ENCODE measurements at regions not wholly inside any gene's neighbourhood (a gene's known extent, or its start where the extent isn't known, plus 50 kb on each side); places are given as distances from the start of the nearest gene placed in this dataset.

DNA sequence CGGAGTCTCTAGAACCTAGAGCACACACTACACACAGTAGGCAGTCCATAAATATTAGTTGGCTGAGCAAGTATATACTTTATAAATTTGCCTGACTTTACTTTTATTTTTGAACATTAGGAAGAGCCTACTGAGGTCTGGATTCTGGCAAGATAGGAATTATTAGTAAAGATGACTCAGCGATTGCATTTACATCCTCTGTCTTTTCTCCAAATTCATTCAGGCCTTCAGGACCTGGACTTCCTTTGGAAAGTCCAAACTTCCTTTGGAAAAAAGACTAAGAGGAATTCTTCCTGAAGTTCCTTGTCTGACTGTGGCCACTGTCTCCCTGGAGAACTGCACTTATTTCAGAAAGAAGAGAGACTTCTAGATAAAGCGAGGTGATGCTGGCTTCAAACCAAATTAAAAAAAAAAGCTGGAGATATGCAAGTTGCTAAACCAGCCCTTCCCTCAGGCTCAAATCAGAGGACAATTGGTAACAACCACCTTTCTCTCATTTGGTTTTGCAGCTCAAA, 251.3 kb downstream of the GAS1 start:
- DNase-seq (ENCODE audit: low spot score) = no peak

DNA sequence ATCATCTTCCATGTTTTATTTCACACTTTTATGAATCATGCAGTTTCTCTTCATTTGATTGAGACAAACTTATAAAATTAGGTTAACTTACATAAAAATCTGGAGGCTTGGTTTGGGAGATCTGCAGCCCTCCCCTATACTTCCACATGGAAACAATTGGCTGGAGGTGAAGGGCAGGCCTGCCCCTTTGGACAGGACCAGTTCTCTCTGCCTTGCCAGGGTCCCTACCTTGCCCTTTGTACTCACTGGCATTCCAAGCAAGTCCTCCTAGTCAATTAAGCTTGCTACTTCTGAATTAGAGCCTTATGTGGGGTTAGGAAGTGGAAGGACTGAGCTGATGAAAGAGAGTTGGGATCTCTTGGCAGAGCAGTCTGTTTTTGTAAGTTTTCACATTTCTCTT, 257.3 kb downstream of the GAS1 start:
- no peak for DNase-seq (ENCODE audit: low spot score)

DNA sequence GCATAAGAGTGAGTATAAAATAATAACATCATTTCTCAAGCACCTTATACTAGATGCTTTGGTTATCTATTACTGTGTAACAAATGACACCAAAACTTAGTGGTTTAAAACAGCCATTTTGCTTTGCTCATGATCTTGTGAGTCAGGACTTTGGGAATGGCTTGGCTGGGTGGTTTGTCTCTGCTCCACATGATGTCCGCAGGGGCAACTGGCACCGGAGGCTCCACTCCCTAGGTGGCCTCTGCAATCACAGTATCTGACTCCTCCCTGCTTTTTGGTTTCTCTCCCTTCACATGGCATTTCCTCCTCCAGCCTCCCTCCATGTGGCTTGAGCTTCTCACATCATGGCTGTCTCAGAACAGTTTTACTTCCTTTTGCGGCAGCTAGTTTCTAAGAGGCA, 259.5 kb downstream of the GAS1 start:
- no peak for DNase-seq (ENCODE audit: low spot score)

DNA sequence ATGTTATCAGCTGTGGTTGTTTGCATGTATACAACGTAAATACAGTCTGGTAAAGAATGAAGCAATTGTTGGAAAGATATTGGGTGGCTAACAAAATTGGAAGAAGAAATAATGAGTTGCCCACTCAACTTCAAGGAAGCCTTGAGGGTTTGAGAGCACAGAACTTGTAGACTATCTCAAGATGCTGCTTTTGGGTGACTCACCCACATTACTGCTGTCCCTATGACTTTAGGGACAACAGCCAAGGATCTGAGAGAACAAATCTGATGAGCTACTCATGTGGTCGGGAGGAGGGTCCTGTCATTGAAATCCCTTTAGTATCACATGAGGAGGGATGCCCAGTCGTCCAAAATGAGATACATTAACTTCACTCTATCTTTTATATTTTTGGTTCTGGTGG, 261.8 kb downstream of the GAS1 start:
- no peak for DNase-seq (ENCODE audit: low spot score)

DNA sequence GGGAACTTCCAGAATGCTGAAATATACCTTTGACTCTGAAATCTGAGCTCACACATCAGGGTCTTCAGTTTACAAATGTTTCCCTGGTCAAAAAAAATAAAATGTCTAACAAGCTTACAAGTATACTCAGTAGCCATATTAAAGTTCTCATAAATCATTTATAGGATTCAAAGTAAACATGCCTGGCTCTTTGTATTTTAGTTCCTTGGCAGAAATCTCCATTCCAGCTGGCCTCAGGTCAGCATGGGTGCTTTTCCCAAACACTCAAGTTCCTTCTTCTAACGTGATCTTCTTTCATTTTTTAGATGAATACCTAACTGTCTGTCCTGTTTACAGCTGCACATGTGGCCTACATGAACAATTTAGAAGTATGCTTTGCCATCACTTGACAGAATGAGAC, 263.2 kb downstream of the GAS1 start:
- DNase-seq (ENCODE audit: low spot score) = no peak

DNA sequence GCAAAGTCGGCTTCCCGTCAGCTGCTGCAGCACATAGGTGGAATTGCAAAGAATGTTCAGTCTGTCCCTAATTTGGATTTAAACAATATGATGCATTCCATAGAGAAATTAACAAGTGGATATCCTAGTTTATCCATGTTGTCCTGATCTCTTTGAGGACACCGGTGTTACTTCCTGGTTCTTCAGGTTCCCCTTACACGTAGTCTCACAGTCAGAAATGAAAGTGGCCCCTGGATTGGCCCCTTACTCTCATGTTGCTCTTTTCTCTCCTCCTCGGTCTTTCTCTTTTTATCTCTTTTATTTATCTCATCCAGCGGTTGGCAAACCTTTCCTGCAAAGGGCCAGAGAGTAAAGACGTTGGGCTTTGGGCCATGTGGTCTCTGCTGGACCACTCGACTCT, 265.1 kb downstream of the GAS1 start:
- DNase-seq (ENCODE audit: low spot score) = no peak

DNA sequence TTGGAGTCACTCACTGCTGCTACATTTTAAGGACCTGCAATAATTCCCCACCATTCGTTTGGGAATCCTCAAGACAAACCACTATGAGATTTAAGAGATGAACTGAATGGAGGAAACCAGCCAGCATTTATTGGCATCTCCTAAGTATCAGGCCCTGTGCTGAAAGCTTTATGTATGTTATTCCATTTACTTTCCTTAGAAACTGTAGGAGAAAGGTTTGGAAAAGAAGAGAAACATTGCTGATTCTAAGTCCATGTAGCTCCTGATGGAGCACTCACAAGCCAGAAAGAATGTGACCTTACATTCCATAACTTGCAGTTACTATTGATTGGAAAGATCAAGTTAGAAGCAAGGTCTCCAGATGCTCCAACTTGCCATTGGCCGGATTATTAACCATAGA, 267.4 kb downstream of the GAS1 start:
- no peak for DNase-seq (ENCODE audit: low spot score)

DNA sequence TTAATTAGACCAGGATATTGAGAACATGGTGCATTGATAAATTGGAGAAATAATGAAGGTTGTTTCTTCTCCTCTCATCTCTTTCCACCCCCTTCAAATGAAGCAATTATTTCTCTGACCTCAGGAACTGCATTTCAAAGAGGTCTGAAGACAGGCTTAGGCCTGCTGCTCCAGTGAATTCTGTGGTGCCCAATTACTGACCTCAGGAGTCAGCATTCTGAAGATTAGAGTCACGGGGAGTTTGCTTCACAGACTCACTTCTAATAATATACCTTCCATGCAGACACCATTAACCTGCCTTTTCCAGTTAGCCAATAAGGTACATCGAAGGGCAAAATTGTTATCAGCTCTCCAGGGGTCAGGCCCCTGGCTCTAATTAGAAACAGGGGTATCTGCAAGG, 270.9 kb downstream of the GAS1 start:
- no peak for DNase-seq (ENCODE audit: low spot score)

DNA sequence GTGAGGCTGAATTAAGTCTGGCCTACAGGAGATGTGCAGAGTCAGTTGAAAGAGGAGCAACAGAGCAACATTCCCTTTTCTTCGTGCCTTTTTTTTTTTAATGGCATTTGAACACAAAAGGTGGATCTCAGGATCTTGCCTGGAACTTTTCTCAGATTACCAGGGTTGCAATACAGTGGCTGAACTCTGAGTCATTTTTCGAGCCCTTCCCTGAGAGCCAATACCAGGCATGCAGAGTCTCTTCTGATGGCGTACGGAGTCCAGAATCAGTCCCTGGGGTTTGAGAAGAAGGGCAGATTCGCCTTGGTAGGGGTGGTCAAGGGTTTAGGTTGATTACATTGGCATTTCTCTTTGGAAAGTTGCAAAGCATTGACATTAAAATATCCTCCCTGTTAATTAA, 271.5 kb downstream of the GAS1 start:
- DNase-seq (ENCODE audit: low spot score) = no peak

DNA sequence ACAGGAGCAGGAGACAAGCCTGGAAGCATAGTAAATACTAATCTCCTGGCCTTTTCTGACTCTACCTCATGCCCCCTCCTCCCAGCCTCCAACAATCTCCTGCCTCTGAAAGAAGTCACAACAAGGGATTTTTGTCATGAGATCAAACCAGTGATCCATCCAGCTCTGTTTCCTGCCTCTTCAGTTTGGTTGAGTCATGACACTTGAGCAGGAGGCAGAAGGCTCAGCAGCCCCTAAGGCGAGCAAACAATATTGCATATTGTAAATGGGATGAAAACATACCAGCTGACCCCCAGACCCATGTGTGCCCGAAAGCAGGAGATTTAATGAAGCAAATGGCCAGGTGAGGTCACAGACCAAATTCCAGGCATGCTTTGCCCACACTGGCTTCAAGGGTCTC, 272.8 kb downstream of the GAS1 start:
- no peak for DNase-seq (ENCODE audit: low spot score)

DNA sequence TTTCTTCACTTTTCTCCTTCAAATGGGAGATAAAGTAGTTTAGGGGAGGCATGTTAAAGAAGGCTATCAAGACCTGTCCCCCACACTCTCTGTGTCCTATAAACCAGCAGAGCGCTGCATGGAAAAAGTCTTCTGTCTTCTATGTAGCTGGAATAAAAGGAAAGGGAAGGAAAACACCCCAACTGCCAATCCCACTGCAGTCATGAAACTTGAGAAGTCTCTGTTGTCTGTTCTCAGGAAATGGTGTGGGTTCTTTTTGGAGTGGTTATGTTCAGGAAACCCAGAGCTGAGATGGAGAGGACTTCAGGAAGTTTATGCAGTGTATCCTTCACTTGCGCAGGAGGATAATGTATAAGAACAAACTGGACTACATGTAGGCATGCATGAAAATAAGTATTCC, 274.3 kb downstream of the GAS1 start:
- no peak for DNase-seq (ENCODE audit: low spot score)

DNA sequence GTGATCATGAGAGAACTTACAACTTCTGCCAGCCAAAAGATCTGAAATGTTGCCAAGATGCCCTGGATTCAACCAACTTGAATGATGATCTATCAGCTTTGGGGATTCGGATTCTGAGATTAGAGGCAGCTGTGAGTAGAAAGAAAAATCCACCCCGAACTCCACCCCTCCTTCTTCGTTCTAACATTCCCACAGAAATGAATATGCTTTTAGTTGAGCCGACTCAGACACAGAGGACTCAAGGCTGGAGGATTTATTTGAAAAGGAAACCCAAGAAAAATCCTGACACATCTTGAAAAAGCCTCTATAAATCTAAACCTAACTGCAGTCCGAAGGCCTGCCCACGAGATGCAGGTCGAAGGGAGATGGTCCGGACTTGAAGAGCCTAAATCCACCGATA, 275.0 kb downstream of the GAS1 start:
- DNase-seq (ENCODE audit: low spot score) = no peak

DNA sequence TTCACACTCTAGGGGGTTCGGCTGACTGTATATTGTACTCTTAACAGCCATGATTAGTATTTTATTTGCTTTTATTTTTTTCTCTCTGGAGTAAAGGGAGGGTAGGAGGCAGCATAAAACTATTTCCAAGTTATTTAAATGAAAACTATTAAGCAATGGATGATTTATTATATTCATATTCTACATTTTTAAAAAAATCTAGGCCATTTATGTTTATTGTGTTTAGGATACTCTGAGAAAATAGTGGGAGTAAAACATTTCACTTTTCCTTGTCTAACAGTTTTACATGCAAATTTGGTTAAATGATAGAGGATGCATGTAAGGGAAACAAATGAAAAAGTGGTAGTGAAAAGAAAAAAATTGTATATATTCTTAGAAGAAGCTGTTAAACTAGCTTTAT, 276.3 kb downstream of the GAS1 start:
- no peak for DNase-seq (ENCODE audit: low spot score)

DNA sequence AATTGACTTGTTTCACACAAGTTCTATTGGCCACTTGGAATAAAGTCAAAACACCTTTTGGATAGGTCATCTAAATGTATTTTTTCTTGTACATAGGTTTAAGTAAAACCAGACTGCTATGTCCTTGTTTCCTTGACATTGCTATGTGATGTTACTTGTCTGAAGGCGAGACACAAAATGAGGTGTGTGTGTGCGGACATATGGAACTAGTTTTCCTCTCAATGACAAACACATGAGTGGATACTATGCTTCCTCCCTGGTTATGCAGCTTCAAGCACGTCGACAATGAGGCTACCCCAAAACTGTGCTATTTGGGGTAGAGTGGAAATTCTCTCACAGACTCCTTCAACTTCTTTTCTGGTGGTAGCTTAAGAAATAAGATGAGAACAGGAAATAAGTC, 276.8 kb downstream of the GAS1 start:
- DNase-seq (ENCODE audit: low spot score) = no peak

DNA sequence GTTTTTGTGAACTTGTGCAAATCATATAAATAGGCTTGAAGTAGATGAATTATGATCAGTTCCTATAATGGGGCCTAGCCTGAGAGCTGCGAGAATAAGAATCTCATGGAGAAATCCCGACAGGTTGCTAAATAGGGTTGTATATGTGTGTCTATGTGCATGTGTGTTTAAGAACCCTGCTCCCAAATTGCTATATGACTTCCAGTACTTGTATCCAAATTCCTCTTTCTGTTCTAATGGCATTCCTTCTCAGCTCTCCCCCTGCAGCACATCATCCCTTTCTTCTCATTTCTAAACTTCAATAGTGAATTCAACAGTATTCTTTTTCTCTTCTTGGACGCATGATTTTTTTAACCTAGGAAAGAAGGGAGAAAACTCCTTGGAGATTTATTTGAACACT, 277.2 kb downstream of the GAS1 start:
- no peak for DNase-seq (ENCODE audit: low spot score)

DNA sequence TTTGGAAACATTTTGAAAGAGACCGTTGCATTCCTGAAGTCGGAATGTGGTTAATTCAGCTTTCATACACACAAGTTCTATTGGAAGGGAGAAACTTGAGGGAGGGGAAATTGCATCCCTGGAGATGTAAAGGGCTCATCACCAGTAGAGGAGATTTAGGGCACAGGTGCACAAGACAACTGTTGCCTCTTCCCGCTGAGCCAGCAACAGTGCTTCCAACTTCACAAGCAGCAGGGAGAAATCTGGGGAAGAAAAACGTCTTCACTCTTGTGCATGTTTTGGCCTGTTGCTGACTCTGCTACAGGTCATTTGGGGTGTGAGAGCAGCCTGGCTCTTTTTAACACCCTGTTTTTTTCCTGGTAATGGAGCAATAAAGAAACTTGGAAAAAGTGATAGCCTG, 277.9 kb downstream of the GAS1 start:
- no peak for DNase-seq (ENCODE audit: low spot score)

DNA sequence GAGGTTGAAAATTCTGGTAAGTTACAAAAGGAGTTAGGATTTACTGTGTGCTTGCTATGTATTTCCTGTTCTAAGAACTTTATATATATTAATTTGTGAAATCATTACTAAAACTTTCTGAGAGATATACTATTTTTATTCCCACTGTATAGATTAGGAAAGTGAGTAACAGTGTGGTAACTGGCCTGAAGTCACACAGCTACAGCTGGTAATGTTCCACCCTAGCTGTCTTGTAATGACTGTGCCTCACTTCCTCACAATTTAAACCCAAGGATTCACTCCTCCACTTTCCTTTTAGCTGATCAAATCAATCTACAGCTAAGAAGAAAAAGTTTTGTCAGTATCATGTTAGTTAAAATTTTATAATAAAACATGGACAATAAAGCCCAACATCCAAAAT, 278.8 kb downstream of the GAS1 start:
- no peak for DNase-seq (ENCODE audit: low spot score)

DNA sequence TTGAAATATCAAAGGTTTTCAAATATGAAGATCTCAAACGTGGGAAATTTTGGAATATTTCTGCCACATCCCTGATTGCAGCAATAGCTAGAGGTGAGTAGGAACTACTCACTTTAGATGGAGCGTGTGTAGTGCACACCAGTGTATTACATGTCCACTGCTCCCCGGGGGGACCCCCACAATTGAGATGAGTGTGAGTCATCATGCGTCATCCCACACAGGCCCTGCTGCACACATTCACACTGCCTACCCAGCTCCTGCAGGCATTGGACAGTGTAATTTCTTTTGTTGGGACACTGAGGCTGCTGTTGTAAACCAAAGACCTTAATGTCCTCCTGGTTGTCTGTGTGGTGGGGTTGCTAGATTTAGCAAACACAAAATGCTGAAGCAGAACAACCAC, 280.0 kb downstream of the GAS1 start:
- DNase-seq (ENCODE audit: low spot score) = no peak

DNA sequence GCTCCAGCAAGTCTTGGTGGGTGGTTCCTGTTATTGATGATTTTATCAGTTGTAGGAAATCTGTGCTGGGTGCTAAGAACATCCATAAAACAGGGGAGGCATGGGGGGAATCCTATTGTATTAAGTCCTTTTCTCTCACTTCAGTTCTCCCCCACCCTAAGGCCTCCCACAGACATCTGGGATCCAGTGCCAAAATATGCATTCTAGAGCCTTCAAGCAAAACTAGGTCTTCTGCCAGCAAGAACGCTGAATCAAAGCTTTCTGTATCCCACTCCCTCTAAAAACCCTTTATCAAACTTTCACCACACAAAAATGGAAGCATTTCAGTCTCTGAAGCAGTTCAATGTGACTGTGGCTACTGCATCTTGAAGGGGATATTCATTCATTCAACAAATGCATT, 281.9 kb downstream of the GAS1 start:
- DNase-seq (ENCODE audit: low spot score) = no peak

DNA sequence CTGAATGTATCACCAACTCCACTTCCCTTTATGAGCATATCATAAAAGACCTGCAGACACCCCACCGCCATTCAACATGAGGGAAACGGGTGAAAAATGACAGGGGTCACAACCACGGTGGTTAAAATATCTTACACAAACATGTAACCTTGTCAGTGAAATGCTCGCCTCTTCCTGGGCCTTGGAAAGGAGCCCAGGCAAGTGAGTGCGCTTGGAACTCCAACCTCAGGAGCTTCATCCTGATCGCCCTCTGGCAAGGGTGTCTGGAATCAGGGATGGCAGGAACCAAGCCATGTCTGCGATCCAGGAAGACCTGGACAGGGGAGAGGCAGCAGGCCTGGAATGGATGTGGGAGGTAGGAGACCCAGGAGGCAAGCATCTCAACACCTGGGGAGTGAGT, 282.7 kb downstream of the GAS1 start:
- no peak for DNase-seq (ENCODE audit: low spot score)

DNA sequence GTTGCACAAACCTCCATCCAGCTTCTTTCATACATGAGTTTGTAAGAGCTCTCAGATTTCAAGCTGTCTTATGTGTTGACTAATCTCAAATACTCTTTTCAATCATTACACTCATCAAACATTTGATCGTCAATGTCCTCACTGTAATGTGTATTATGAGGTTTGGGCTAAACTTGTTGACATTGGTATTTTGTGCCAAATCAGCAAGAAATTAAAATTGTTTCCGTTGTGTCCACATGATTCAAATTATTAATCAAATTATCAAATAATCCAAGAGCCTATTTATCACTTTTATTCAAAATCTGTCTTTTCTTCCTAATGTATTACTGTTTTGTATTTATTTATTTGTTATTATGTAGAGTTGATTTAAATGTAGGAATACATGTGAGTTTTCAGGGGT, 283.4 kb downstream of the GAS1 start:
- DNase-seq (ENCODE audit: low spot score) = no peak

DNA sequence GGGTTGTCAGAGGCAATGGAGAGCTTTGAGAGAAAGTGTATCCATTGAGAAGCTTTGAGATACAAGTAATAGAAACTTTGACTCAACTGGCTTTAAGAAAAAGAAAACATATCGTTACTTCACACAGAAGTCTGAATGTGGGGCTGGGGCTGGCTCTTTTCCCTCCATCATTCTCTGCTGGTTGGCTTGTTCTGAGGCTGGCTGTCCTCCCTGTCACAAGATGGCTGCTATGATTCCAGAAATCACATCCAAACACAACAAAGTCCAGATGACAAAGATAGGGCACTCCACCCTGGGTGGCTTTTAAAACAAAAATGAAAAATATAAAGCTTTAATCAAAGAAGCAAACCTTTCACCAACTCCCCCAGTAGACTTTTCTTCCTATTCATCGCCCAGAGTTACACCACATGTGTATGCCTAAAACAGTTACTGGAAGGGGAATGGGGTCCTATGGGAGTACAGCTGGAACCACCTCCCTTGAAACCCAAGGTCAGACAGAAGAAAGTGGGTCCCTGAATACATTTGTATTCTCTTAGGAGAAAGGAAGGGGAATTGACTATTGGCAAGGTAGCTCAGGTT, 284.3 kb downstream of the GAS1 start:
- no peak for DNase-seq (ENCODE audit: low spot score)

DNA sequence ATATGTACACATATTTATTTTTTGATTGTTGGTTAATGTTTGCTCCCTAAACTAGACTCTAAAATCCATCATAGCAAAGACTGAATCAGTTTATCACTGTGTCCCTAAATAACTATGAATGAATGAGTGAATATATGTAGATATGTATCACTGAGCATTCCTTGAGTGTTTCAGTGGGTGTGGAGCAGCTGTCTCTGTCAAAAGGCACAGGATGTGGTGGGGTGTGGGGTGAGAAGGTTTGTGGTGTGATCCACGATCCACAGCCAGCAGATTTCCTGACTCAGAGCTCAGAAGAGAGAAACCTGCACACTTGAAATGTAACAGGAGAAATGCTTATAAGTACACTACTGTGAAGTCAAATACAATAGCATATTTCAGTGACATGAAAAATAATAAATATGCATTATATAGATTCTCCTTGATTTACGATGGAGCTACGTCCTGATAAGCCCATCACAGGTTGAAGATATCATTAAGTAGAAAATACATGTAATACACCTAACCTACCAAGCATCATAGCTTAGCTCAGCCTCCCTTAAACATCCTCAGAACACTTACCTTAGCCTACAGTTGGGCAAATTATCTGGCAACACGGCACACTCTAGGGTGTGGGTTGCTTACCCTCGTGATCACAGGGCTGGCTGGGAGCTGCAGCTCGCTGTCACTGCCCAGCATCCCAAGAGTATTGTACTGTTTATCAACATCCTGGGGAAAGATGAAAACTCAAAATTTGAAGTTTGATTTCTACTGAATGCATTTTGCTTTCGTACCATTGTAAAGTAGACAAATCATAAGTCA, 287.0 kb downstream of the GAS1 start:
- DNase-seq (ENCODE audit: low spot score) = no peak

DNA sequence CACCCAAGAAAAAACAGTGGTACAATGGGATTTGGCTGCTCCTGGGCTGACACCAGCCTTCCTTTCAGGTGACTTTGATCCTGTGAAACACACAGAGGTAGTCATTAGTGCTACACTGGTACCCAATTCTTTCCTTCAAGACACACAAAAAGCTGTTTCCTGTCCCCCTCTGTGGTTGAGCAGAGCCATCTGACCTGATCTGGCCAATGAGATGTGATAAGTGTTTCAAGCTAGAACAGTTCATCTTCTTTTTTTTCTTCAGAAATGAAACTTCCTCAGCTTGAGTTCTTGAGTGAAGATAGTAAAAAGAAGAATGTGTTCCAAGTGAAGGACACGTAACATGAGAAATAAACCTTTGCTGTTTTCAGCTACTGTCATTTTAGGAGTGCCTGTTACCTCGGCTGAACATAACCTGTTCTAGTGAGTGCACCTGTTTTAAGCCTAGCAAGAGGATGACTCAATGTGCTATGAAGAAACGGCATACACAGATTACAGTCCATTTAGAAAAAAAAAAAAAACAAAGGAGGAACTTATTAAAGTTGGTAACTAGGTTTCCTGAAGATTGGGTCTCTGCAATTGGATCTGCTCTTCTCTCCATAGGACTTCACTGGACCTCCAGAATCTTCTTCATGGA, 287.8 kb downstream of the GAS1 start:
- no peak for DNase-seq (ENCODE audit: low spot score)
